HCT116 (cell line): ENCODE measurements at regions not wholly inside any gene's neighbourhood (a gene's known extent, or its start where the extent isn't known, plus 50 kb on each side); places are given as distances from the start of the nearest gene placed in this dataset.

Source experiments
- ATAC-seq: fragments of 200-7000 bp; cut with Tn5 transposase; 2 replicates; pipeline ENCODE4 v1.9.1; 2020; ENCODE audit warnings: mild to moderate bottlenecking, moderate library complexity
- BruUV-seq: library from RNA; stranded (reverse); fragments of 400-500 nt; replicated peaks from 2 replicates; lab custom pipeline; 2021; lab: Mats Ljungman, UMichigan
- CTCF ChIA-PET: fragments of 300-600 bp; sonication (Branson Sonifier 250); formaldehyde crosslinking; loops from one replicate; lab custom pipeline; 2021; ENCODE audit warnings: antibody characterized with exemption; lab: Charles Lee
- POLR2A ChIA-PET: fragments of 300-600, 350-600 bp; sonication (Branson Sonifier 250); formaldehyde crosslinking; loops from one replicate; lab custom pipeline; 2021; ENCODE audit warnings: antibody characterized with exemption; lab: Charles Lee
- RAD21 ChIA-PET, 2 experiments: fragments of 300-600 bp; sonication (Branson Sonifier 250); formaldehyde crosslinking; loops; one replicate each; lab custom pipeline; 2023; ENCODE audit warnings: low total read pairs in 2 of 2; ENCODE audit not compliant: uncharacterized antibody in 2 of 2, unreplicated experiment in 2 of 2, low non-redundant PET in 1 of 2; lab: Charles Lee
- DNase-seq: peaks from one replicate; pipeline ENCODE4 v3.0.0-alpha.2; 2010; ENCODE audit warnings: low read depth, low spot score
- H2AFZ ChIP-seq: fragments of 200-600 bp; shearing (Covaris generic), sonication (generic); 2 replicates; pipeline ENCODE4 v1.6.1; 2017; ENCODE audit warnings: low read depth, mixed run types, mixed read lengths, antibody characterized with exemption, low read length; ENCODE audit not compliant: poor library complexity, severe bottlenecking
- H3K27ac ChIP-seq: 2 replicates; pipeline ENCODE4 v1.5.1; 2012; ENCODE audit warnings: low read depth, low read length
- H3K27me3 ChIP-seq: fragments of 200-600 bp; sonication (generic); 2 replicates; pipeline ENCODE4 v1.6.1; 2016; ENCODE audit warnings: mixed run types, low read length, mixed read lengths; ENCODE audit not compliant: insufficient read depth
- H3K36me3 ChIP-seq, 2 experiments: fragments of 200-500 bp in 1 of 2; fragments of 200-600 bp in 1 of 2; sonication (Bioruptor generic) in 1 of 2; sonication (generic) in 1 of 2; 2 replicates each; pipeline versions ENCODE4 v1.5.1 to v1.6.1; 2014 to 2016; ENCODE audit warnings: low read length in 2 of 2, inconsistent platforms in 1 of 2, mixed read lengths in 1 of 2, mixed run types in 1 of 2; ENCODE audit not compliant: insufficient read depth in 2 of 2, control insufficient read depth in 1 of 2
- H3K4me1 ChIP-seq, 2 experiments: fragments of 200-600 bp in 1 of 2; sonication (generic) in 1 of 2; 2 replicates each; pipeline versions ENCODE4 v1.5.1 to v1.6.1; 2012 to 2017; ENCODE audit warnings: low read length in 2 of 2, inconsistent platforms in 1 of 2, mild to moderate bottlenecking in 1 of 2, mixed read lengths in 1 of 2, mixed run types in 1 of 2, moderate library complexity in 1 of 2; ENCODE audit not compliant: insufficient read depth in 2 of 2, control insufficient read depth in 1 of 2
- H3K4me2 ChIP-seq: fragments of 200-600 bp; sonication (generic); 2 replicates; pipeline ENCODE4 v1.6.1; 2017; ENCODE audit warnings: mixed run types, low read length, mixed read lengths
- H3K4me3 ChIP-seq, 2 experiments: fragments of 200-600 bp in 1 of 2; sonication (generic) in 1 of 2; replicated peaks in 1 of 2; 2 replicates each; pipeline ENCODE4 v1.5.1; 2011 to 2016; ENCODE audit warnings: low read length in 2 of 2, control low read depth in 1 of 2, low read depth in 1 of 2, mild to moderate bottlenecking in 1 of 2, mixed read lengths in 1 of 2, mixed run types in 1 of 2
- H3K79me2 ChIP-seq: fragments of 200-600 bp; sonication (generic); 2 replicates; pipeline ENCODE4 v1.6.1; 2017; ENCODE audit warnings: mild to moderate bottlenecking, mixed run types, low read length, moderate library complexity, mixed read lengths; ENCODE audit not compliant: insufficient read depth
- H3K9ac ChIP-seq: fragments of 200-600 bp; sonication (generic); 2 replicates; pipeline ENCODE4 v1.6.1; 2016; ENCODE audit warnings: low read length, mixed read lengths
- H3K9me2 ChIP-seq: fragments of 200-600 bp; sonication (generic), shearing (Covaris generic); 2 replicates; pipeline ENCODE4 v1.6.1; 2017; ENCODE audit warnings: mixed run types, mild to moderate bottlenecking, moderate library complexity; ENCODE audit not compliant: insufficient read depth
- H3K9me3 ChIP-seq, 2 experiments: fragments of 200-500 bp in 1 of 2; fragments of 200-600 bp in 1 of 2; sonication (Bioruptor generic) in 1 of 2; sonication (generic) in 1 of 2; 2 replicates each; pipeline ENCODE4 v1.6.1; 2014 to 2017; ENCODE audit warnings: low read length in 2 of 2, mixed read lengths in 2 of 2, inconsistent platforms in 1 of 2, low read depth in 1 of 2, mild to moderate bottlenecking in 1 of 2, mixed run types in 1 of 2, moderate library complexity in 1 of 2; ENCODE audit not compliant: control insufficient read depth in 1 of 2, insufficient read depth in 1 of 2
- H4K20me1 ChIP-seq: fragments of 200-600 bp; sonication (generic), shearing (Covaris generic); 2 replicates; pipeline ENCODE4 v1.6.1; 2017; ENCODE audit warnings: mixed run types, mild to moderate bottlenecking, moderate library complexity; ENCODE audit not compliant: insufficient read depth
- CBX3 ChIP-seq: IDR thresholded peaks from 2 replicates; pipeline ENCODE4 v1.6.1; 2012; ENCODE audit warnings: low read depth
- CEBPB ChIP-seq: IDR thresholded peaks from 2 replicates; pipeline ENCODE4 v1.6.1; 2012; ENCODE audit warnings: low read depth
- ELF1 ChIP-seq: IDR thresholded peaks from 2 replicates; pipeline ENCODE4 v1.6.1; 2012; ENCODE audit warnings: low read depth, borderline replicate concordance
- EZH2 ChIP-seq: fragments of 200-600 bp; sonication (generic); IDR thresholded peaks from 2 replicates; pipeline ENCODE4 v1.6.1; 2017; ENCODE audit warnings: antibody characterized with exemption, mixed run types
- FOSL1 ChIP-seq: IDR thresholded peaks from 2 replicates; pipeline ENCODE4 v1.6.1; 2012; ENCODE audit warnings: low read depth
- JUND ChIP-seq: IDR thresholded peaks from 2 replicates; pipeline ENCODE4 v1.6.1; 2012
- POLR2A ChIP-seq: IDR thresholded peaks from 2 replicates; pipeline ENCODE4 v1.7.0; 2011; ENCODE audit warnings: borderline replicate concordance; ENCODE audit not compliant: insufficient read depth, insufficient read length; ENCODE audit errors: extremely low read depth
- POLR2AphosphoS5 ChIP-seq: IDR thresholded peaks from 2 replicates; pipeline ENCODE4 v1.6.1; 2011; ENCODE audit warnings: mild to moderate bottlenecking, low read depth, low read length, moderate library complexity
- RAD21 ChIP-seq: IDR thresholded peaks from 2 replicates; pipeline ENCODE4 v1.6.1; 2012; ENCODE audit warnings: low read depth, mild to moderate bottlenecking
- REST ChIP-seq: IDR thresholded peaks from 2 replicates; pipeline ENCODE4 v1.6.1; 2012; ENCODE audit warnings: low read depth
- YY1 ChIP-seq: IDR thresholded peaks from 2 replicates; pipeline ENCODE4 v1.6.1; 2011; ENCODE audit warnings: low read length, low read depth, moderate library complexity, mild to moderate bottlenecking; ENCODE audit not compliant: insufficient replicate concordance; ENCODE audit errors: extremely low read depth
- ZFX ChIP-seq: fragments of 450-650 bp; IDR thresholded peaks from 2 replicates; pipeline ENCODE4 v1.6.1; 2017
- ZNF274 ChIP-seq: fragments of 200-500 bp; sonication (Bioruptor generic); IDR thresholded peaks from 2 replicates; pipeline ENCODE4 v1.6.1; 2014; ENCODE audit warnings: mild to moderate bottlenecking, low read depth, low read length, inconsistent platforms
- intact Hi-C: fragments of 100-400 bp; cut with micrococcal nuclease; formaldehyde crosslinking; loops from 2 replicates; pipeline ENCODE4 v1.10.0; 2022

- TF ChIP-seq ZNF274 = no peak
- no peak for TF ChIP-seq EZH2
- TF ChIP-seq CEBPB = no peak
- TF ChIP-seq CBX3 = no peak
- no peak for TF ChIP-seq ZFX
- TF ChIP-seq FOSL1 = no peak
- no peak for TF ChIP-seq REST
- DNase-seq = no peak
- Histone ChIP-seq H3K36me3 (no peaks in the 10 kb centered on the region), H3K9me3 (no peaks in the 10 kb centered on the region), H2AFZ (no peak overlapping the region), H3K9ac (no peak overlapping the region), H3K27ac (no peak overlapping the region), H3K4me1 (no peaks in the 10 kb centered on the region), H4K20me1 (no peaks in the 10 kb centered on the region), H3K79me2 (no peaks in the 10 kb centered on the region), H3K9me2 (no peaks in the 10 kb centered on the region; the same call in 1 of the 2 replicates), H3K4me3 (no peak overlapping the region), H3K4me2 (no peak overlapping the region), H3K27me3 (no peaks in the 10 kb centered on the region)
- RAD21 ChIA-PET = no interaction called here
- intact Hi-C loops = no loop called here
- BruUV-seq = no TSS peak
- POLR2A ChIA-PET = no interaction called here
- no peak for ATAC-seq
- CTCF ChIA-PET = no interaction called here
Observed at GRCh38 chr1:98172578-98172977, 251.7 kb upstream of the DPYD start.

- CTCF ChIA-PET = no interaction called here
- no peak for TF ChIP-seq FOSL1
- TF ChIP-seq ZNF274 = no peak
- no peak for TF ChIP-seq JUND
- TF ChIP-seq POLR2A = no peak
- no peak for TF ChIP-seq POLR2AphosphoS5
- no peak for TF ChIP-seq ELF1
- no peak for TF ChIP-seq YY1
- TF ChIP-seq CBX3 = no peak
- no peak for TF ChIP-seq RAD21
Observed at GRCh38 chr1:98172022-98172421, 251.2 kb upstream of the DPYD start.

More at GRCh38 chr1:98172022-98172421, 251.2 kb upstream of the DPYD start:
- H3K9me2 ChIP-seq = no peaks in the 10 kb centered on the region; the same call in 1 of the 2 replicates
- no peaks in the 10 kb centered on the region for H3K27me3 ChIP-seq
- no peak overlapping the region for H3K4me3 ChIP-seq
- DNase-seq (no peak), ATAC-seq (no peak)
- no peak overlapping the region for H3K27ac ChIP-seq
- H3K4me1 ChIP-seq = no peaks in the 10 kb centered on the region
- RAD21 ChIA-PET = no interaction called here
- no peak overlapping the region for H3K9ac ChIP-seq
- H3K36me3 ChIP-seq = no peaks in the 10 kb centered on the region
- POLR2A ChIA-PET = no interaction called here
- intact Hi-C loops = no loop called here
- H3K4me2 ChIP-seq = no peak overlapping the region
- no TSS peak for BruUV-seq
- no peaks in the 10 kb centered on the region for H3K79me2 ChIP-seq
- H3K9me3 ChIP-seq = no peaks in the 10 kb centered on the region
- no peaks in the 10 kb centered on the region for H4K20me1 ChIP-seq
- no peak overlapping the region for H2AFZ ChIP-seq
